Endothelial cell (in vitro differentiated cells): ENCODE measurements at regions not wholly inside any gene's neighbourhood (a gene's known extent, or its start where the extent isn't known, plus 50 kb on each side); places are given as distances from the start of the nearest gene placed in this dataset.

ENCODE experiments used
- DNase-seq: peaks from one replicate; pipeline ENCODE4 v3.0.0; 2021; ENCODE audit warnings: low spot score
- H3K27ac Mint-ChIP-seq: one replicate; pipeline ENCODE4 v1.8.0; 2021; ENCODE audit warnings: mixed read lengths, inconsistent platforms; ENCODE audit not compliant: unreplicated experiment
- H3K27me3 Mint-ChIP-seq: one replicate; pipeline ENCODE4 v1.8.0; 2021; ENCODE audit warnings: mild to moderate bottlenecking, moderate library complexity, mixed read lengths, inconsistent platforms; ENCODE audit not compliant: unreplicated experiment
- H3K36me3 Mint-ChIP-seq: one replicate; pipeline ENCODE4 v1.8.0; 2021; ENCODE audit warnings: mild to moderate bottlenecking, low read depth, mixed read lengths, inconsistent platforms; ENCODE audit not compliant: unreplicated experiment
- H3K4me1 Mint-ChIP-seq: one replicate; pipeline ENCODE4 v1.8.0; 2021; ENCODE audit warnings: mild to moderate bottlenecking, mixed read lengths, inconsistent platforms; ENCODE audit not compliant: unreplicated experiment
- H3K4me3 Mint-ChIP-seq: one replicate; pipeline ENCODE4 v1.8.0; 2021; ENCODE audit warnings: mild to moderate bottlenecking, mixed read lengths, inconsistent platforms; ENCODE audit not compliant: unreplicated experiment
- H3K9me3 Mint-ChIP-seq: one replicate; pipeline ENCODE4 v1.8.0; 2021; ENCODE audit warnings: mixed read lengths, inconsistent platforms; ENCODE audit not compliant: unreplicated experiment
- CTCF ChIP-seq: fragments of 200-600 bp; sonication (generic); IDR thresholded peaks from one replicate; pipeline ENCODE4 v1.5.0; 2021; ENCODE audit warnings: antibody characterized with exemption; ENCODE audit not compliant: unreplicated experiment

DNA sequence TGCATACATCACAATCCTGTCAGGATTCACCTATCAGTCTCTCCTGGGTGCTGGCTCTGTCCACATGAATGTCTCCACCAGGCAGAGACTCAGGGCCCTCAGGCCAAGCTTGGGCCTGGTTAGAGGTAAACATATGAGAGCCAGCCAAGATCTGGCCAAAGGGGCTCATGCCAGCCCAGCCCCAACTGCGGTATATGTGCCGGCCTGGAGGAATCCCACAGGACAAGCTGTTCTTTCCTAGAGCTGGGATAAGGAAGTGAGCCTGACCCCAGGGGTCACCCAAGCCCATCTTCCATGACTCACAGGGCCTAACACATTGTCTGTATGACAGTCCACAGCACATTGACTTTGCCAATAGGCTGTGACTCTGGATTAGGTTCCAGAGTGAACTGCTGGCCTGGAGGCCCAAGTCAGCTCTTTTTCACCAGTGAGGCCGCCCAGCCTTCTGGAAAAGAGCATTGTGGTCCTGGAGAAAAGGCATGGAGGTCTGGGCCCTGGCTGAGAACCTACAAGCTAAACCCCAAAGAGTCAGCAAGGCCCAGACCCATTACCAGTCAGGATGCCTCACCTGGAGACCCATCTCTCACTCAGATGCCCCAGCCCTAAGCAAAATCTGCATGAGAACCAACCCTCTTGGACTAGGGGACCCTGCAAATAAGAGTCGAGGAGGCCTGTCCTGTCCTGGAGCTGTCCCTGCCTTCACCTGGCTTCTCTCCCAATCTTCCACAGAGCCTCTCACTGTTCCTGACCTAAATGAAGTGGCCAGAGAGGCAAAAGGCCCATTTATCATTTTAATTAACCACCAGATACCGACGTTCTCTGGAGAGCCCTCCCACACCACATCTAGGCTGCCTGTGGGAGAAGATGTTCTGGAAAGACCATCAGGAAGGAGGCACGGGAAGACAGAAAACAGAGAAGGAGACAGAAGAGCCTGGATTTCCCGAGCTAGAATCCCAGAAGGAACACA is 120.9 kb upstream of the PKDCC start:
- no peak overlapping the region for H3K4me3 Mint-ChIP-seq
- H3K4me1 Mint-ChIP-seq, result peaks cover 8% of the 10 kb centered on the region
- H3K27ac Mint-ChIP-seq, result no peak overlapping the region
- no peak for TF ChIP-seq CTCF
- H3K27me3 Mint-ChIP-seq, result peaks cover 9% of the 10 kb centered on the region
- H3K9me3 Mint-ChIP-seq, result no peaks in the 10 kb centered on the region
- peaks cover 4% of the 10 kb centered on the region for H3K36me3 Mint-ChIP-seq
- no peak for DNase-seq

DNA sequence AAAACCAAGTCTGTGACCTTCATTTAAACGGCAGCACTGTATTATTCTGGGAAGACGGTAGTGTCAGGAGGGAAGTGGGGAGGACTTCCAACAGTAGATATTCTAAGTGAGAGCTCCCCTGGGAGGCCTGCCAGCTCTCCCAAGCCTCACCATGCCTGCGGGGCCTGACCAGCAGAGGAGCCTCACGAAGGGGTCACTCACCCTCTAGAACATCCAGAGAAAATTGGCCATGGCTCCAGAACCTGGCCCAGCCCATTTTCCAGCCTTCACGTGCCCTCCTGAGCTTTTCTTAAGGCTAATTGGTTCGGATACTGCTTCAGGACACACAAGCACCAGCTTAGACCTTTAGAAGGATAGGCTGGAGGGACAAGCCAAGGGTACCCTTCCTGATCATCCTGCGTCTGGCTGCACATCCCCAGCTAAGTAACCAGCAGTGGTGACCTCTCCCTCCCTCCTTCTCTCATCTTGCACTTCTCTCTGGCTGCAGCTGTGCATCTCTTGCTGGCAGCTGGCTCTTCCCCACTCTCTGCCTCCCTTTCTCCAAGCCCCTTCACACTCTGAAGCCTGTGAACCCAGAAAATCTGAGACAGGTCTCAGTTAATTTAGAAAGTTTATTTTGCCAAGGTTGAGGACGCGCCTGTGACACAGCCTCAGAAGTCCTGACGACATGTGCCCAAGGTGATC is 120.1 kb upstream of the PKDCC start:
- no peak overlapping the region for H3K4me3 Mint-ChIP-seq
- H3K27me3 Mint-ChIP-seq, result peaks cover 9% of the 10 kb centered on the region
- TF ChIP-seq CTCF, result no peak
- peaks cover 8% of the 10 kb centered on the region for H3K4me1 Mint-ChIP-seq
- H3K9me3 Mint-ChIP-seq, result no peaks in the 10 kb centered on the region
- peaks cover 4% of the 10 kb centered on the region for H3K36me3 Mint-ChIP-seq
- H3K27ac Mint-ChIP-seq, result no peak overlapping the region
- no peak for DNase-seq

GRCh38 chr2:41928526-41928925 is 119.3 kb upstream of the PKDCC start:
- peaks cover 9% of the 10 kb centered on the region for H3K27me3 Mint-ChIP-seq
- no peak overlapping the region for H3K4me3 Mint-ChIP-seq
- DNase-seq, result no peak
- H3K36me3 Mint-ChIP-seq, result peaks cover 4% of the 10 kb centered on the region
- H3K9me3 Mint-ChIP-seq, result no peaks in the 10 kb centered on the region
- H3K4me1 Mint-ChIP-seq, result peaks cover 8% of the 10 kb centered on the region
- H3K27ac Mint-ChIP-seq, result no peak overlapping the region
- no peak for TF ChIP-seq CTCF

DNA sequence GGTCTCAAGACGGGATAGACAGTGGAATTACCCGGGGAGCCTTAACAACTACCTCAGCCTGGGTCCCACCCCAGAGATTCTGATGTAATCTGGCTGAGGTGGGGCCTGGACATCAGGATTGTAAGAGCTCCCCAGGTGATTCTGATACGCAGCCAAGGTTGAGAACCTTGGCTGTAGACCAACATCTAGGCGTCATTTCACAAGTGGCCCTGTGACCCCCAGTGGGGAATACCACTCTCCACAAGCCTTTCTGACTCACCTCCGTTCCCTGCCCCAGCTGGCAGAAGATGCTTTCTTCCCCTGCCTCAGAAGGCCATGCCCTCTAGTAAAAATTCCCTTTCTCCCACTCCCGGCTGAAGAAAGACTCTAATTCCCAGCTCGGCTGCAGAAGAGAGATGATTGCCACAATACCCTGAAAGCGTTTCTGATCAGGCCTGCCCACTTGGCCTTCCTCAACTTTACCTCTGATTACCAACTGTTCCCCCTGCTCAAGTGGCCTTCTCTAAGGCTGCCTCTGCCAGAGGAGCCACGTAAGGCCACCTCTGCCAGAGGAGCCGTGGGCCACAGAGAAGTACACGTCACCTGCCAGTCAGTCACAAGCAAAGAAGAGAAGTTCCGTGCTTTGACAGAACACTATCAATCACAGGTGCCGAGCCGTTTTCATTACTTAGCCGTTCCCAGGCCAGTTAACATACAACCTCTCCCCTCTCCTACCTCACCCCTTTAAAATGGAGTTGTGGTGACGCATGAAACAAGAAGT is 116.8 kb upstream of the PKDCC start:
- H3K4me1 Mint-ChIP-seq, result peaks cover 6% of the 10 kb centered on the region
- H3K4me3 Mint-ChIP-seq, result no peak overlapping the region
- no peak for TF ChIP-seq CTCF
- no peak for DNase-seq
- no peaks in the 10 kb centered on the region for H3K9me3 Mint-ChIP-seq
- H3K27ac Mint-ChIP-seq, result no peak overlapping the region
- H3K36me3 Mint-ChIP-seq, result no peaks in the 10 kb centered on the region
- H3K27me3 Mint-ChIP-seq, result peaks cover 9% of the 10 kb centered on the region
